ENCODE measurements at regions not wholly inside any gene's neighbourhood (a gene's known extent, or its start where the extent isn't known, plus 50 kb on each side); places are given as distances from the start of the nearest gene placed in this dataset.

DNA sequence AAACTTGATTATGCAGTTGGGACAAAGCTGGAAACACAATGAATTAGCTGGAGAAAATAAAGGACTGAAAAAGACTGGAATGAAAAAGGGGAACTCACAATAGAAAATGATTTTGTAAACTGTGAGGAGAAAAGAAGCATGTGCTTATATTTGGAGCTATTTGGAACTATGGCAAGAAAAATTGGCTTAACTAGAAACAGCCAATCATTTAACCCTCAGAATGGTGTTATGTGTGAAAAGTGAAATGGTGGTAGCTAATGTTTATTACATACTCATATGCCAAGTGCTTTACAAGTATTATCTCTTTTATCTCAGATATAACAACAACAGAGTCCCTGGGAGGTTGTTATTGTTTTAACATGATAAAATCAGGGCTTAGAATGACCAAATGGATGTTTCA, 583.1 kb upstream of the SEL1L start:
- TF ChIP-seq ZFX (IDR thresholded peaks at IDR 0.05; ENCODE audit: borderline replicate concordance): no peak
- TF ChIP-seq, protein P1, sequence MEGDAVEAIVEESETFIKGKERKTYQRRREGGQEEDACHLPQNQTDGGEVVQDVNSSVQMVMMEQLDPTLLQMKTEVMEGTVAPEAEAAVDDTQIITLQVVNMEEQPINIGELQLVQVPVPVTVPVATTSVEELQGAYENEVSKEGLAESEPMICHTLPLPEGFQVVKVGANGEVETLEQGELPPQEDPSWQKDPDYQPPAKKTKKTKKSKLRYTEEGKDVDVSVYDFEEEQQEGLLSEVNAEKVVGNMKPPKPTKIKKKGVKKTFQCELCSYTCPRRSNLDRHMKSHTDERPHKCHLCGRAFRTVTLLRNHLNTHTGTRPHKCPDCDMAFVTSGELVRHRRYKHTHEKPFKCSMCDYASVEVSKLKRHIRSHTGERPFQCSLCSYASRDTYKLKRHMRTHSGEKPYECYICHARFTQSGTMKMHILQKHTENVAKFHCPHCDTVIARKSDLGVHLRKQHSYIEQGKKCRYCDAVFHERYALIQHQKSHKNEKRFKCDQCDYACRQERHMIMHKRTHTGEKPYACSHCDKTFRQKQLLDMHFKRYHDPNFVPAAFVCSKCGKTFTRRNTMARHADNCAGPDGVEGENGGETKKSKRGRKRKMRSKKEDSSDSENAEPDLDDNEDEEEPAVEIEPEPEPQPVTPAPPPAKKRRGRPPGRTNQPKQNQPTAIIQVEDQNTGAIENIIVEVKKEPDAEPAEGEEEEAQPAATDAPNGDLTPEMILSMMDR (IDR thresholded peaks at IDR 0.05): no peak

DNA sequence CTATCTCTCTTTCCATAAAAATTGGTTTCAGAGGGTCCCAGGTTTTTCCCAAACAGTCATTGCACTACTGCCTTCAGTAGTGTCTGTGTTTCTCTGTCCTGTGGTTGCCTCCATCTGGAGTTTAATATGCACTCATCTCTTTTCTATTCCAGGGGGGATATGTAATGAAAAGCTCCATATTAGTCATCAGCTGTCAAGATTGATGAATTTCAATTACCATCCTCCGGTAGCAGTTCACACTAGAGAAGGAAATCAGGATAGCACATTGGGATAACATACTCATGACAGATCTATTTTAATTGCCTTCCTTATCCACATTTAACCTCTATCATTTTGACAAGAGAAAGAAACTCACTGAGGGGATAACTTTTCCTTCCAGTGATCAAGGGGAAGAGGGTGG, 589.0 kb upstream of the SEL1L start:
- TF ChIP-seq, protein P1 (IDR thresholded peaks at IDR 0.05): no peak
- TF ChIP-seq ZFX (IDR thresholded peaks at IDR 0.05; ENCODE audit: borderline replicate concordance): no peak
- H3K27ac ChIP-seq: no peak overlapping the region

More for the DNA sequence above, 583.1 kb upstream of the SEL1L start:
- no peak overlapping the region for H3K27ac ChIP-seq

DNA sequence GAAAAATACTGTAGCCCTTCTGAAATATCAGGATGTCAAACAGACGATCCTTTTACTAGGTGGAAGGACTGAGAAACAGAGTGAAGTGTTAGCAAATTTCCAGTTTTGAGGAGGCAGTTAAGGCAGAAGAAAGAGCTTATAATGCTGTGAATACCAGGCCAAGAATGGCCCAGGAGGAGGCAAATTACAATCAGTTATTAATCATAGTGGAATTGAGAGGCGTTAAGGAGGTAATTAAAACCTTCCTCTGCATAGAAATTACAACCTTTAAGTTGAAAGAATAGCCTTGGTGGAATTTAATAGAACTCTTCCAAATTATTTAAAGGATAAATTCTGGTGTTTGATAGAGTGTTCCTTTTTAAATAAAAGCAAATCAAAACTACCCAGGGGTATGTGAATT, 590.9 kb upstream of the SEL1L start:
- no peak overlapping the region for H3K27ac ChIP-seq
- no peak for TF ChIP-seq ZFX (IDR thresholded peaks at IDR 0.05; ENCODE audit: borderline replicate concordance)
- TF ChIP-seq, protein P1 (IDR thresholded peaks at IDR 0.05): no peak

DNA sequence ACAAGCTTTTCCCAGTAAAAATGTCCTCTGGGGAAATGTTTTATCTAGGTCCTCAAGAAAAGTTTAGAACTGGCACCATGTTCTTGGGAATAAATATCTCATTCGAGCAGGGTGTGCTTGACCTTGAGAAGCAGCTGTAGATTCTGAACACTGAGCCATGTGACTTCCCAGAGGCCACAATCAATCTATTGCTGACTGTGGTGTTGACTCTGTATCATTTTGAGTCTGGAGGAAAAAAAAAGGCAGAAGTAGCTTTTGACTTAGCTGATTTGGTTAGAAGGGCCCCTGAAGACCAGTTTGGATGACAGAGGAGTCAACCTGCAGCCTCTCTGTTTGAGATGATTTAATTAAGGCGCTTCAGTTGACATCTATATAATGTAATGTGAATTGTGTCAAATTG, 592.4 kb upstream of the SEL1L start:
- no peak for TF ChIP-seq ZFX (IDR thresholded peaks at IDR 0.05; ENCODE audit: borderline replicate concordance)
- TF ChIP-seq, protein P1 (IDR thresholded peaks at IDR 0.05): no peak

DNA sequence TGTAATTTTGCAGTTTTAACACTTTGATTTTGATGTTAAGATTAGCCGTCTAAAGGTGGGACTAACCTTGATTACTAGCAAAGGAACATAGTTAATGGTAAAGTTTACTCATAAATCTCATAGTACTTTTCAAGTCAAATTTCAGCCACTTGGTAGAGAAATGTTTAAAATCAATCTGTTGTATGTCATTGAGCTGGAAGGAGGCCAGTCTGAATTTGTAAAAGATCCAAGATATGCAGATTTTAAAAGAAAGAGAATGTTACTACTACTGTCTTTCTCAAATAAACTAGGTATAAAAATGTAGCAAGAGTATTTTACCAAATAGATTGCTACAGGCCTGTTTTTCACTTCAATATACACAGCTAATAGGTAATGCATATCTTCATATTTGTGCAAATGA, 600.8 kb upstream of the SEL1L start:
- no peak overlapping the region for H3K27ac ChIP-seq
- no peak for TF ChIP-seq ZFX (IDR thresholded peaks at IDR 0.05; ENCODE audit: borderline replicate concordance)
- TF ChIP-seq, protein P1 (IDR thresholded peaks at IDR 0.05): no peak

More for the DNA sequence above, 592.4 kb upstream of the SEL1L start:
- no peak overlapping the region for H3K27ac ChIP-seq

DNA sequence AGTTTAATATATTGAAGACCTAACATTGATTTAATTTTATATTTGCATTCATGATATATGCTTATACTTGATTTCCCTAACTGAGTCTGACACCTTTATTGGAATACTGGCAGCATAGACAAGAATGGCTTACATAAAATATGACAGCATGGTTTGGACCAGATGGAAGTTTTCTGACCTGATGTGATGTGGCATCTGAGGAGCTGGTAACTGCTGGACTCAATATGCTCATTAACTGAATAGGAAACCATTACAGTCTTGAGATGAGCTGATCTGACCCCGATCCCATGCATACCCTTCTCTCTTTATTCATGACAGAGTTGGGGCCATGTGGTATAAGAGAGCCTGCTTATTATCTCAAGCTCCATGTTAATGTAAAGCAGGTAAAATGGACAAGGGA, 604.8 kb upstream of the SEL1L start:
- TF ChIP-seq ZFX (IDR thresholded peaks at IDR 0.05; ENCODE audit: borderline replicate concordance): no peak
- TF ChIP-seq, protein P1 (IDR thresholded peaks at IDR 0.05): no peak
- H3K27ac ChIP-seq: no peak overlapping the region

DNA sequence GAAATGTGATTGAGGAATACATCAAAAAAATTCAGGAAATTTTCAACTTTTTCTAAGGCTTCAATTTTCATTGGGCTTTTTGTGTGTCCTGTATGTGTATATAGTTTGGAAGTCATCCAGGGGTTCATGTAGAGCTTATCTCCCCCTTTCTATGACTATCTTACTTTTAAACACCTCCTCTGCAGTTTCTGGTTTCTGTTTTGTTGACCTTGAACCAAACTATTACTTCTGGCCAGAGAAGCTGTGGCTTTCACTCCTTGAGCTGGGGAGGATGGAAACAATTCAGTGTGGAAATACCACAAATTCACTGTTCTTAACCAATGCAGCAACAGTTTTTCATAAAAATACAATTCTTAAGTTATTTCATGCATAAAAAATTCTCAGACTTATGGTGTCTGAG, 613.2 kb upstream of the SEL1L start:
- no peak overlapping the region for H3K27ac ChIP-seq
- no peak for TF ChIP-seq ZFX (IDR thresholded peaks at IDR 0.05; ENCODE audit: borderline replicate concordance)
- TF ChIP-seq, protein P1 (IDR thresholded peaks at IDR 0.05): no peak

Measured in 22Rv1 (cell line).